ENCODE measurements at regions not wholly inside any gene's neighbourhood (a gene's known extent, or its start where the extent isn't known, plus 50 kb on each side); places are given as distances from the start of the nearest gene placed in this dataset.
"Not testable (repeated sequence)": the region's sequence is repeated elsewhere in the genome, so short reads cannot be mapped to it uniquely, and the experiment has no call there.

DNA sequence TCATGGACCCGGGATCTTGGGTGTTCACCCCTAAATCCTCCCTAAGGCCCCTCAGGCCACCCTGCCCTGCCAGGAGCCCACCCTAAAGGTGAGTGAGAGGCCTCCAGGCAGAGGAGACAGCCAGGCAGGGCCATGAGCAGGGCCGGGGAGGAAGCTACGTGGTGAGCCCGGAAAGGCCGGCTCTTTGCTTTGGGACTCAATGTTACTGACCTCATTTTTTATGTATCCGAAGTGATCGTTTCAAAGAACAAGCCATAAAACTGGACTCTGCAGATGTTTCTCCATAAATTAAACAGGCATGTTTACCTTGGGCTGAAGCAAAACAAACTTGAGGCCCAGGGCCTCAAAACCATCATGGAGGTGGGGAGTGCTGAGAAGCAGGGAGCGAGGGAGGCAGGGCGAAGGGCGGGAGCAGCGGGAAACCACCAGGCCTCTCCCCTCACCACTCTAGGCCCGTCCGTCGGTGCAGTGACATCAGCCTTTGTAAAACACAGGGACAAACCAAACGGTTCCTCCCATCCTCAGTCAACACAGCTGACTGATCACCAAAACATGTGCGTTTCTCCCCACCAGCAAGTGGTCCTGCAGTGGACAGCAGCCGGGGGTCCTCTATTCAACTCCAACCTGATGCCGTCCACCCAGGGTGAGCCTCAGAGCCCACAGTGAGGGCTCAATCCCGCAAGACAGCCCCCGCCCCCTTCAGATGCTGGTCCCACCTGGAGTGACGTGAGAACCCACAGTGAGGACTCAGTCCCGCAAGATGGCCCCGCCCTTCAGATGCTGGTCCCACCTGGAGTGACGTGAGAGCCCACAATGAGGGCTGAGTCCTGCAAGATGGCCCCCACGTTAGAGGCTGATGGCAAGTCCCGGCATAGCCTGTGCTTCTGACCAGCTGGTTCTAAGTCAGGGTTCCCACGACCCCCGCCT lies 102.9 kb upstream of the LRPAP1 start:
- TF ChIP-seq GLIS3 (CRISPR knock-in tag; IDR thresholded peaks at IDR 0.05) (no peak), ZNF70 (CRISPR knock-in tag; IDR thresholded peaks at IDR 0.05) (no peak), PPARA (CRISPR knock-in tag; IDR thresholded peaks at IDR 0.05; ENCODE audit: borderline replicate concordance) (no peak), ESRRG (CRISPR knock-in tag; IDR thresholded peaks at IDR 0.05) (no peak), ARNTL (CRISPR knock-in tag; IDR thresholded peaks at IDR 0.05; ENCODE audit: borderline replicate concordance, low read depth) (no peak), CSDC2 (CRISPR knock-in tag; IDR thresholded peaks at IDR 0.05) (no peak), RARB (CRISPR knock-in tag; IDR thresholded peaks at IDR 0.05) (no peak)
- no peak for ATAC-seq

DNA sequence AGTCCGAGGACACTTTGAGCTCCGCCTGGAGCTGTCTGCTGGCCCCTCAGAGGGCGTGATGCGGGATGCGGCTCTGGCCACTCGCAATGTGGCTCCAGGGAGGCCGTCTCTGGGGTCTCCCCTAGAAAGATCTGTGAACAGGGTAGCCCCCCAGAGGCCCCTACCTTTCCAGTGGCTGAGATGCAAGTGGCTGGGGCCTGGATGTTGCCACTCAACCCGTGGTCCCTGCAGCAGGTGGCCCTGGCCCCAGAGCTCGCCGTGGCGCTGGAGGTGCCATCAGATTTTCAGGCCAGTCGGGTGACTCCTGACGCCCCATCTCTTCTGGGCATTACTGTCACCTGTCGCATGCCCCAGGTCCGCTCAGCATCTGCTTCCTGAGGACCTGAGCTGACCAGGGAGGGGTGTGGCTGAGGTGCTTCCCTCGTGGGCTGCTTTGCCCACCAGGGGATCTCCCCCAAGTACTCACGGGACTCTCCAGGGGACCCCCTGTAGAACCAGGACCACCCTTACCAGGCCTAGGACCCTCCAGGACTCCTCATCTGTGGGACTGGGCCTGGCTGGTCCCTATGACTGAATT lies 102.1 kb upstream of the LRPAP1 start:
- no peak for TF ChIP-seq ZNF70 (CRISPR knock-in tag; IDR thresholded peaks at IDR 0.05)
- ATAC-seq: no peak

DNA sequence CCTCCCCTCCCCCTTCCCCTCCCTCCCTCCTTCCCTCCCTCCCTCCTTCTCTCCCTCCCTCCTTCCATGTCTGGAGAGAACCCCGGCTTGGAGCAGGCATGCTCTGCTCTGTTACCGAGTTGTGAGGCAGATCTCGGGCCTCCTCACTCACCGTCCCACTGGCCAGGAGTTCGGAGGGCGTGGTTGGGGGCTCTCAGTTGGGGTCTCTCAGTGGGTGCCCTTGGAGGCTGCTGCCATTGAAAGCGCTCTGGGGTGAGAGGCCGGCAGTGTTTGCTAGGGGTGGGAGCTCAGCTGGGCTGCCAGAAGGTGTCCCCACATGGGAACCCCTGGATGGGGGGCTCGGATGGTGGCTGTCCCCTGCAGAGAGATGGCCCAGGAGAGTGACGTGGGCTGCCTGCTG lies 101.1 kb upstream of the LRPAP1 start:
- ATAC-seq: not testable (repeated sequence)

DNA sequence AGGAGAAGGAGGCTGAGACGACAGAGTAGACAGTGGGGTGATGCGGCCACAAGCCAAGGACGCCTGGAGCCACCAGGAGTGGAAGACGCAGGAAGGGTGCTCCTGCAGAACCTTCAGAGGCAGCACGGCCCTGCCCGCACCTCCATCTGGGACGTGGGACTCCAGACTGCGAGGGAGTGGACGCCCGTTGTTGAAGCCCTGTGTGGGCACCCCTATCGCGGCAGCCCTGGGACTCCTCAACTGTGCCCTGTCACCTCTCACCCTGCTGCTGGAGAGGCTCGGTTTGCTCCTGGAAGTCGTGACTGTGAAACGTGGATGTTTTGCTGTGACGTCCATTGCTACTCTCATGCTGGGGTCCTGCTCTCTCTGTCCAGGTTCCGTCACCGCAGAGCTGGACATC lies 100.6 kb upstream of the LRPAP1 start:
- not testable (repeated sequence) for ATAC-seq

DNA sequence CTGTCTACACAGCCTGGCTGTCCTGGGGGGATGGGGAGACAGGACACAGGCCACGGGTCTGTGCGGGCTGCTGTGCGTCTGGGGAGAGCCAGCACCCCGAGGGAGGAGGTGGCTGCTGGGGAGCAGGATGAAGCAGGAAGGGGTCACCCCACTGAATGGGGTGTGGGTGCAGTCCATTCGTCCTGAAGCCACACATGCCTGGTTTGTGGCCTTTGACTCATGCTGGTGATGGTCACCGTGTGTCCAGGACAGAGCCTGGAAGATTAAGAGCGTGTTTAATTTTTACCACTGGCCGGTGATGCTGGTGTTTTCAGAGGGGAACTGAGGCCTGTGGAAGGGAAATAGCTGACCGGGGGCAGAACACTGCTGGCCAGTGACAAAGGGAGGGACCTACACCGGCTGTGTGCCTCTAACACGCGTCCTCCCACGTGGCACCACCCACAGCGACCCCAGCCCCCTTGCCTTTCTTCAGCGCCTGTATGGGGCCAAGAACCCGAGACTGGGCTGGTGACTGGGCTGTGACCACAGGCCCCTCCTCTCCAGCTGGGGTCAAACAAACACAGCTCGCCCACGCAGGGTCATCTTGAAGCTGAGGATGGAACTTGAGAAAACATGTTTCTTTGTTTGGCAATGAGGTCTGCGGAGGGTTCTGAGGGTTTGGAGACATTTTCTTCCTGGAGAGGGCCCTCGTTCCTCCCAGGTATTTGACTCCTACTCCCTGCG lies 99.5 kb upstream of the LRPAP1 start:
- not testable (repeated sequence) for ATAC-seq

DNA sequence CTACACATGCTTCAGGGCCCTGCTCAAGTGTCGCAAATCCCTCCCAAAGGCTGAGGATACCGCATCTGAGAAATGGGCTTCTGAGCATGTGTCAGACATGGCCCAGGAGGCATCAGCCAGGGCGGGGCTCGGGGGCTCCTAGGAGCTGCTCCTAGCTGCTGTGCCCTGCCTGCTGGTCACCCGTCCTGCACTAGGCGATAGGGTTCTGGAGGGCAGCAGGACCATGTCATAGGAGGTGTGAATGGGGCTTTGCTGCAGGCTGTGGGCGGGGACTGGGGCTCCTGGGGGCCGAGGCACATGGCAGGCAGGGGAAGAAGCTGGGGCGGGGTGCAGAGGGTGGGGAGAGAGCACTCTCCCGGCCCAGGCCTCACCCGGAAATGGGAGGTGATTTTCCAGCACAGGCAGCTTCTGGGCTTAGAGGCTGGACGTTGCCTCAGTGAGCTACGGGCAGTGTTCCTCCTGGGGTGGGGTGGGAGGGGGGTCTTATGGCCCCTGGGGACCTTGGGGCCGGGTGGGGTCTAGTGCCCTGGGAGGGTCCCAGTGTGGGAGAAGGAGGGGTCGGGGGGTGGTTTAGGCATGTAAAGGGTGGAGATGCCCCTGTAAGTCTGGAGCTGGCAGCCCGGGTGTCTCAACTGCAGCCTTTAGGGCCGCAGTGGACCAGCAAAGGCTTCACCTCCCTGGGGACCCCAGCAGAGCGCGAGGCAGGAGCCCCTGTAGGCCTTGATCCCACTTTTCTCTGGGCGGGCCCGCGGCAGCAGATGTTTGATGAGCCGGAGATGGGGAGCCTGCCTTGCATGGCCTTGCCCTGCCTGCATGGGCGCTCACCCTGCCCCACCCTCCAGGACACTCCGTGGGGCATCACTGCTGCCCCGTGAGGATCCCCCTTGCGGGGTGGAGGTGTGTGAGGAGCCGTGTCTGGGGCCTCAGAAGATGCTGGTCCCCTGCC lies 98.6 kb upstream of the LRPAP1 start:
- ATAC-seq: no peak
- TF ChIP-seq ZFP3 (CRISPR knock-in tag; IDR thresholded peaks at IDR 0.05) (peak; percentile 85), BACH2 (CRISPR knock-in tag; IDR thresholded peaks at IDR 0.05; ENCODE audit: borderline replicate concordance) (no peak)

DNA sequence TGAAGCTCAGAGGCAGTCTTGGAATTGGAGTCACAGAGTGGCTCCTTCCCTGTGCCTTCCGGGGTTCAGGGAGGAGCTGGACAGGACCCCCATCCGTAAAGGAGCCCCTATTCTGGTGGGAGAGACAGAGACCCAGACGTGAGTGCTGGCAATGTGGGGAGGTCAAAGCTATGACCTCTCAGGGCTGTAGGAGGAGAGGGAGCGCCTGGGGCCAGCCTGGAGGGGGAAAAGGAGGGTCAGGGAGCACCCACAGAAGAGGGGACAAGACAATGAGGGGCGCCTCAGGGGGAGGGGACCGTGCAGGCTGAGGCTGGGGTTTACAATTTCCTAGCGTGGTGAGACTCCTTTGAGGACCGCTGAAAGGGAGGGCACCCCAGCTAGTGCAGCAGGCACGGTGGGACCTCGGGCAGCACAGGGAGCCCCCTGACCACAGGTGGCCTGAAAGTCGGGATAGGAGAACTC lies 97.9 kb upstream of the LRPAP1 start:
- ATAC-seq: no peak
- TF ChIP-seq ZNF8 (CRISPR knock-in tag; IDR thresholded peaks at IDR 0.05): no peak
- TF ChIP-seq, protein P1, sequence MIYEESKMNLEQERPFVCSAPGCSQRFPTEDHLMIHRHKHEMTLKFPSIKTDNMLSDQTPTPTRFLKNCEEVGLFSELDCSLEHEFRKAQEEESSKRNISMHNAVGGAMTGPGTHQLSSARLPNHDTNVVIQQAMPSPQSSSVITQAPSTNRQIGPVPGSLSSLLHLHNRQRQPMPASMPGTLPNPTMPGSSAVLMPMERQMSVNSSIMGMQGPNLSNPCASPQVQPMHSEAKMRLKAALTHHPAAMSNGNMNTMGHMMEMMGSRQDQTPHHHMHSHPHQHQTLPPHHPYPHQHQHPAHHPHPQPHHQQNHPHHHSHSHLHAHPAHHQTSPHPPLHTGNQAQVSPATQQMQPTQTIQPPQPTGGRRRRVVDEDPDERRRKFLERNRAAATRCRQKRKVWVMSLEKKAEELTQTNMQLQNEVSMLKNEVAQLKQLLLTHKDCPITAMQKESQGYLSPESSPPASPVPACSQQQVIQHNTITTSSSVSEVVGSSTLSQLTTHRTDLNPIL (CRISPR knock-in tag; IDR thresholded peaks at IDR 0.05; ENCODE audit: low read depth): no peak
- TF ChIP-seq, protein P2, sequence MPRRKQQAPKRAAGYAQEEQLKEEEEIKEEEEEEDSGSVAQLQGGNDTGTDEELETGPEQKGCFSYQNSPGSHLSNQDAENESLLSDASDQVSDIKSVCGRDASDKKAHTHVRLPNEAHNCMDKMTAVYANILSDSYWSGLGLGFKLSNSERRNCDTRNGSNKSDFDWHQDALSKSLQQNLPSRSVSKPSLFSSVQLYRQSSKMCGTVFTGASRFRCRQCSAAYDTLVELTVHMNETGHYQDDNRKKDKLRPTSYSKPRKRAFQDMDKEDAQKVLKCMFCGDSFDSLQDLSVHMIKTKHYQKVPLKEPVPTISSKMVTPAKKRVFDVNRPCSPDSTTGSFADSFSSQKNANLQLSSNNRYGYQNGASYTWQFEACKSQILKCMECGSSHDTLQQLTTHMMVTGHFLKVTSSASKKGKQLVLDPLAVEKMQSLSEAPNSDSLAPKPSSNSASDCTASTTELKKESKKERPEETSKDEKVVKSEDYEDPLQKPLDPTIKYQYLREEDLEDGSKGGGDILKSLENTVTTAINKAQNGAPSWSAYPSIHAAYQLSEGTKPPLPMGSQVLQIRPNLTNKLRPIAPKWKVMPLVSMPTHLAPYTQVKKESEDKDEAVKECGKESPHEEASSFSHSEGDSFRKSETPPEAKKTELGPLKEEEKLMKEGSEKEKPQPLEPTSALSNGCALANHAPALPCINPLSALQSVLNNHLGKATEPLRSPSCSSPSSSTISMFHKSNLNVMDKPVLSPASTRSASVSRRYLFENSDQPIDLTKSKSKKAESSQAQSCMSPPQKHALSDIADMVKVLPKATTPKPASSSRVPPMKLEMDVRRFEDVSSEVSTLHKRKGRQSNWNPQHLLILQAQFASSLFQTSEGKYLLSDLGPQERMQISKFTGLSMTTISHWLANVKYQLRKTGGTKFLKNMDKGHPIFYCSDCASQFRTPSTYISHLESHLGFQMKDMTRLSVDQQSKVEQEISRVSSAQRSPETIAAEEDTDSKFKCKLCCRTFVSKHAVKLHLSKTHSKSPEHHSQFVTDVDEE (CRISPR knock-in tag; IDR thresholded peaks at IDR 0.05): no peak
- TF ChIP-seq GLIS3 (CRISPR knock-in tag; IDR thresholded peaks at IDR 0.05): no peak

DNA sequence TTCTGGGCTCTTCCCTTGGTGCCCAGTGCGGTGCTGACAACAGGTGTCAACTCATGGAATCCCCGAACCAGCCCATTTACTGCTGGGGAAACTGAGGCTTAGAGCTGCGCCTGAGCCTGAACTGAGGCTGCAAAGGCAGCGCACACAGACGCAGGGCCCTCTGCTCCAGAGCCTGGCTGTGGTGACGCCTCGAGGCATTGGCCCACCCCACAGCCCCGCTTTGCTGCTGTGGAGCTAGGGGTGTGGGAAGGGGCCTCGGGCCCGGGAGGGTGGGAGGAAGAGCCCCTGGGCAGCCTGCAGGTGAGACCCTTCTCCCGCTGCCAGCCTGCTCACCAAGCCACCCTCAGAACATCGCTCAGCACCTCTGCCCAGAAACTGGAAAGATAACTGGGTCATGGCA lies 97.4 kb upstream of the LRPAP1 start:
- ATAC-seq: no peak
- TF ChIP-seq ZFP30 (CRISPR knock-in tag; IDR thresholded peaks at IDR 0.05) (no peak), TCF4 (CRISPR knock-in tag; IDR thresholded peaks at IDR 0.05; ENCODE audit: borderline replicate concordance) (no peak), GLIS3 (CRISPR knock-in tag; IDR thresholded peaks at IDR 0.05) (no peak), ZNF70 (CRISPR knock-in tag; IDR thresholded peaks at IDR 0.05) (no peak)

DNA sequence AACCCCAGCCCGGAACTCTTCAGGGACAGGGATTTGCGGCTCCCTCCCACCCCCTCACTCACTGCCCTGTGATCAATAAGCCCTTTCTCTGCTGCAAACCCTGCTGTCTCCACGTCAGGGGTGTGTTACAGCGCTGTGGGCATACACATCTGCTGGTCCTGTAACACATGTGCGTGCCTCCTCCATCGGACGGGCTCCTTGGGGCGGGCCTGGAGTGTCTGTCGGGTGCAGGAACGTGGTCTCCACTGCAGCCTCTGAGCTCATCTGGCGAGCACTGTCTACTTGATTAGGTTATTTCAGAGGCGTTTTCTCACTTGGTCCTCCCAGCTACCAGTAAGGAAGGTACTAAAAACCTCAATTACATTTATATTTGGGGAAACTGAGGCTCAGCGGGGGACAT lies 97.0 kb upstream of the LRPAP1 start:
- ATAC-seq: not testable (repeated sequence)
